ENCODE measurements at regions not wholly inside any gene's neighbourhood (a gene's known extent, or its start where the extent isn't known, plus 50 kb on each side); places are given as distances from the start of the nearest gene placed in this dataset.

DNA sequence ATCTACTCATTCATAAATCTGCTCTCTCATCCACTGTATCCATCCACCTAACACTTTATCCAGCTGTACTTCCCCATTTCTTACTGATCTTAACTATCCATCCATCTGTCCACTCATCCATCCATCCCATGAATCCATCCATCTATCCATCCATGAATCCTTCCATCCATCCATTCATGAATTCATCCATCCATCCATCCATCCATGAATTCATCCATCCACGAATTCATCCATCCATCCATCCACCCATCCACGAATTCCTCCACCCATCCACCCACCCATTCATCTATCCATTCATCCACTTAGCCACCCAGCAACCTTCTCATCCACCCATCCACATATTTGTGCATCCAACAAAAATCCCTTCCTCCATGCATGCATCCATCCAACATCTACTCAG, 128.6 kb upstream of the MYL2 start:
- TF ChIP-seq, protein P1, sequence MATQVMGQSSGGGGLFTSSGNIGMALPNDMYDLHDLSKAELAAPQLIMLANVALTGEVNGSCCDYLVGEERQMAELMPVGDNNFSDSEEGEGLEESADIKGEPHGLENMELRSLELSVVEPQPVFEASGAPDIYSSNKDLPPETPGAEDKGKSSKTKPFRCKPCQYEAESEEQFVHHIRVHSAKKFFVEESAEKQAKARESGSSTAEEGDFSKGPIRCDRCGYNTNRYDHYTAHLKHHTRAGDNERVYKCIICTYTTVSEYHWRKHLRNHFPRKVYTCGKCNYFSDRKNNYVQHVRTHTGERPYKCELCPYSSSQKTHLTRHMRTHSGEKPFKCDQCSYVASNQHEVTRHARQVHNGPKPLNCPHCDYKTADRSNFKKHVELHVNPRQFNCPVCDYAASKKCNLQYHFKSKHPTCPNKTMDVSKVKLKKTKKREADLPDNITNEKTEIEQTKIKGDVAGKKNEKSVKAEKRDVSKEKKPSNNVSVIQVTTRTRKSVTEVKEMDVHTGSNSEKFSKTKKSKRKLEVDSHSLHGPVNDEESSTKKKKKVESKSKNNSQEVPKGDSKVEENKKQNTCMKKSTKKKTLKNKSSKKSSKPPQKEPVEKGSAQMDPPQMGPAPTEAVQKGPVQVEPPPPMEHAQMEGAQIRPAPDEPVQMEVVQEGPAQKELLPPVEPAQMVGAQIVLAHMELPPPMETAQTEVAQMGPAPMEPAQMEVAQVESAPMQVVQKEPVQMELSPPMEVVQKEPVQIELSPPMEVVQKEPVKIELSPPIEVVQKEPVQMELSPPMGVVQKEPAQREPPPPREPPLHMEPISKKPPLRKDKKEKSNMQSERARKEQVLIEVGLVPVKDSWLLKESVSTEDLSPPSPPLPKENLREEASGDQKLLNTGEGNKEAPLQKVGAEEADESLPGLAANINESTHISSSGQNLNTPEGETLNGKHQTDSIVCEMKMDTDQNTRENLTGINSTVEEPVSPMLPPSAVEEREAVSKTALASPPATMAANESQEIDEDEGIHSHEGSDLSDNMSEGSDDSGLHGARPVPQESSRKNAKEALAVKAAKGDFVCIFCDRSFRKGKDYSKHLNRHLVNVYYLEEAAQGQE (IDR thresholded peaks at IDR 0.05; ENCODE audit: unreplicated experiment), result no peak
- TF ChIP-seq, protein P2, sequence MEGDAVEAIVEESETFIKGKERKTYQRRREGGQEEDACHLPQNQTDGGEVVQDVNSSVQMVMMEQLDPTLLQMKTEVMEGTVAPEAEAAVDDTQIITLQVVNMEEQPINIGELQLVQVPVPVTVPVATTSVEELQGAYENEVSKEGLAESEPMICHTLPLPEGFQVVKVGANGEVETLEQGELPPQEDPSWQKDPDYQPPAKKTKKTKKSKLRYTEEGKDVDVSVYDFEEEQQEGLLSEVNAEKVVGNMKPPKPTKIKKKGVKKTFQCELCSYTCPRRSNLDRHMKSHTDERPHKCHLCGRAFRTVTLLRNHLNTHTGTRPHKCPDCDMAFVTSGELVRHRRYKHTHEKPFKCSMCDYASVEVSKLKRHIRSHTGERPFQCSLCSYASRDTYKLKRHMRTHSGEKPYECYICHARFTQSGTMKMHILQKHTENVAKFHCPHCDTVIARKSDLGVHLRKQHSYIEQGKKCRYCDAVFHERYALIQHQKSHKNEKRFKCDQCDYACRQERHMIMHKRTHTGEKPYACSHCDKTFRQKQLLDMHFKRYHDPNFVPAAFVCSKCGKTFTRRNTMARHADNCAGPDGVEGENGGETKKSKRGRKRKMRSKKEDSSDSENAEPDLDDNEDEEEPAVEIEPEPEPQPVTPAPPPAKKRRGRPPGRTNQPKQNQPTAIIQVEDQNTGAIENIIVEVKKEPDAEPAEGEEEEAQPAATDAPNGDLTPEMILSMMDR (conservative IDR thresholded peaks at IDR 0.05; ENCODE audit: low read depth in 2 of 2), result no peak
- TF ChIP-seq POLR2AphosphoS5 (IDR thresholded peaks at IDR 0.05; ENCODE audit: low read depth), result no peak
- TF ChIP-seq ZNF114 (CRISPR knock-in tag; IDR thresholded peaks at IDR 0.05), result no peak
- TF ChIP-seq, protein P3, sequence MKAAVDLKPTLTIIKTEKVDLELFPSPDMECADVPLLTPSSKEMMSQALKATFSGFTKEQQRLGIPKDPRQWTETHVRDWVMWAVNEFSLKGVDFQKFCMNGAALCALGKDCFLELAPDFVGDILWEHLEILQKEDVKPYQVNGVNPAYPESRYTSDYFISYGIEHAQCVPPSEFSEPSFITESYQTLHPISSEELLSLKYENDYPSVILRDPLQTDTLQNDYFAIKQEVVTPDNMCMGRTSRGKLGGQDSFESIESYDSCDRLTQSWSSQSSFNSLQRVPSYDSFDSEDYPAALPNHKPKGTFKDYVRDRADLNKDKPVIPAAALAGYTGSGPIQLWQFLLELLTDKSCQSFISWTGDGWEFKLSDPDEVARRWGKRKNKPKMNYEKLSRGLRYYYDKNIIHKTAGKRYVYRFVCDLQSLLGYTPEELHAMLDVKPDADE (IDR thresholded peaks at IDR 0.05), result no peak
- TF ChIP-seq EZH2 (IDR thresholded peaks at IDR 0.05; ENCODE audit: low read depth, unreplicated experiment), result no peak
- no peak for TF ChIP-seq EZH2phosphoT487 (IDR thresholded peaks at IDR 0.05; ENCODE audit: unreplicated experiment)
- no peak for TF ChIP-seq CREB1 (CRISPR knock-in tag; IDR thresholded peaks at IDR 0.05; ENCODE audit: low read depth)
- no peak for TF ChIP-seq JUNB (IDR thresholded peaks at IDR 0.05; ENCODE audit: unreplicated experiment)
- no peak for TF ChIP-seq STAT1 (IDR thresholded peaks at IDR 0.05; ENCODE audit: unreplicated experiment)
